ENCODE measurements at regions not wholly inside any gene's neighbourhood (a gene's known extent, or its start where the extent isn't known, plus 50 kb on each side); places are given as distances from the start of the nearest gene placed in this dataset.
"Not testable (repeated sequence)": the region's sequence is repeated elsewhere in the genome, so short reads cannot be mapped to it uniquely, and the experiment has no call there.

GRCh38 chr3:187466306-187466705, 98.1 kb downstream of the RTP4 start:
- DNase-seq: not testable (repeated sequence)

- no peak for DNase-seq
Observed at GRCh38 chr3:187465503-187465902, 97.3 kb downstream of the RTP4 start.

GRCh38 chr3:187464682-187465081, 96.5 kb downstream of the RTP4 start:
- DNase-seq: no peak

- no peak for DNase-seq
Observed at GRCh38 chr3:187458921-187459320, 90.7 kb downstream of the RTP4 start.

- DNase-seq: no peak
Observed at GRCh38 chr3:187458383-187458782, 90.2 kb downstream of the RTP4 start.

GRCh38 chr3:187456250-187456649, 88.1 kb downstream of the RTP4 start:
- DNase-seq: no peak

- no peak for DNase-seq
Observed at GRCh38 chr3:187454085-187454815, 86.1 kb downstream of the RTP4 start.

- no peak for DNase-seq
Observed at GRCh38 chr3:187450431-187451190, 82.4 kb downstream of the RTP4 start.

- no peak for DNase-seq
Observed at GRCh38 chr3:187448674-187449073, 80.5 kb downstream of the RTP4 start.

- no peak for DNase-seq
Observed at GRCh38 chr3:187447737-187448136, 79.6 kb downstream of the RTP4 start.

GRCh38 chr3:187445356-187445755, 77.2 kb downstream of the RTP4 start:
- no peak for DNase-seq

GRCh38 chr3:187434524-187434923, 66.3 kb downstream of the RTP4 start:
- DNase-seq: no peak

GRCh38 chr3:187430576-187430975, 62.4 kb downstream of the RTP4 start:
- no peak for DNase-seq
